GM19023 (cell line): ENCODE measurements at regions not wholly inside any gene's neighbourhood (a gene's known extent, or its start where the extent isn't known, plus 50 kb on each side); places are given as distances from the start of the nearest gene placed in this dataset.

Experiments used
- ATAC-seq: cut with Tn5 transposase; IDR thresholded peaks from one replicate; pipeline ENCODE4 v1.9.1; 2021; ENCODE audit warnings: mild to moderate bottlenecking, moderate library complexity; ENCODE audit not compliant: unreplicated experiment

DNA sequence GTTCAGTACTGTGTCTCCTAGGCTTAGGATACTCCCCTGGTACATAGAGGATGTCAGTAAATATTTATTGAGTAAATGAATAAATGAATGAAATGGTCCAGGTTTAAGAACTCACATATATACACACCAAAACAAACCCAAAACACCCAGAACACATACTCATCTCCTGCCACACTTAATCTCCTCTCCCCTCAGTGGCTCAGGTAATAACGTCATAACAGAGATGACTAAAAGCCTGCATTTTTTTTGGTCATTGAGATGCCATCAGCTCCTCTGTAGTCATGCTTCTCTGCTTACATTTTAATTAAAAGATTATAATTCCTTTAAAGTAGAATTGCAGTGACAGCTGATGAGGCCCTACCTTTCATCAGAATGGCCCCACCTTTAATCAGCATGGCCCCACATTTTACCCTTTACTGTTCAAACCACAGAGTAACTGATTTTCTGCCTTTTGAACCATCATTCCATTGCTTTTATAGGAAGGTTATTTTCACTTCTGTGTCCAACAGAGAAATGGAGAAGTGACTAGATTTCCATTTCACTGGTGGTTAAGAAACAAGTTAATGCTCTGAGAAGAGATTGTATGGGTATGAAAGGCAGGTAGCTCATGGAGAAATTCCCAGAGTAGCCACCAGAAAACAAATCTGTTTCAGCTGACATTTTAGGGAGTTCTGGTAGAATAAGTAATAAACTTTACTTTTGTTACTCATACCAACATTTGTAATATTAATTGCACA, 193.4 kb upstream of the ATP2B1 start:
- ATAC-seq: no peak

DNA sequence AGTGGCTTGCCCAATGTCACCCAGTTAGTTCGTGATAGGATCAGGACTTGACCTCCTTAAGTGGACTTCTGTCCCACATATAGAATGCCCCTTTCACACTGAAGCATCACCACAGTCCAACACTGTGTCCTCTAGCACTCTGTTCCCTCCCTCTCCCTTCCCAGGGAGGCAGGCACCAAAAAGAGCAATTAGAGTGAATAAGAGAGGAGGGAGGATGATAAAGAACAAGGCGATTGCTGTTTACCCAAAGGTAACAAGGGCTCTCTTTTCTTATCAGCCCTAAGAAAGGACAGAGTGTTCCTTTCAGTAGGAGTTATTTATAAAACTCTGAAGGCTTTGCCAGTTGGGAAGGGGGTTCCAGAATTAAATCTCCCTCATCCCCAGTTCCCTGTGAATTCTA, 192.7 kb upstream of the ATP2B1 start:
- no peak for ATAC-seq

- ATAC-seq: no peak
These were observed 191.0 kb upstream of the ATP2B1 start for GRCh38 chr12:89899651-89900050.

DNA sequence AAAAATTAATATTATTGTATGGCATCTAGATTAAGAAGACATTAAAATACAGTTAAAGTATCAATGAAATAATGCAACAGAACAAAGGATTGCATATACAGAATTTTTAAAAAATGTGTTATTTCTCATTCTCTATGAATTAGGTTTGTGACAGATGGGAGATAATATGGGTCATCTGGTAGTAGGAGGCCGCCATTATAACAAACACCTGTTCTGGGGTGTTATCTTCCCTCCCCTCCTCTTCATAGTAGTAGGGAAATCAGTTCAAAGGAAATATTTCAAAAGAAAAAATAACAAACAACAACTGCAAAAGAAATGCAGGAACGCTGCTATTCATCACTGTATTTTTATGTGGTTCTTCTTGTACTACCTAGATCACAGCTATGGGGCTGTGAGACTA, 187.0 kb upstream of the ATP2B1 start:
- no peak for ATAC-seq

GRCh38 chr12:89895101-89895500, 186.5 kb upstream of the ATP2B1 start:
- no peak for ATAC-seq

GRCh38 chr12:89893972-89894706, 185.5 kb upstream of the ATP2B1 start:
- ATAC-seq: no peak

DNA sequence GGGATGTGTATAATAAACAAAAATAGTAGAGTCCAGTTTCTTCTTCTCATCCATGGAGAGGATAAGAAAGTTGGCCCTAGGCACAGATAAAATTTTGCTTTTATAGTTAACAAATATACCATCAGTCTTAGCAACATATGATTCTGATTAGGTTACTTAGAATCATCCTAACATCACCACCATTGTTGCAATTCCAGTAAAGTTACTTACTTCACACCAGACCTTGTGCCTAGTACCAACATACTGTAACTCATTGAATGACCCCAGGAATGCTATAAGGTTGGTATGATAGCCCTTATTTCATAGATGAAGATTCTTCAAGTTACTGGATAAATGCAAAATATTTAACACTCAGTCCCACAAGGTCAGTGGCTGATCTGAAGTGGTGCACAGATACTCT, 183.8 kb upstream of the ATP2B1 start:
- ATAC-seq: no peak

DNA sequence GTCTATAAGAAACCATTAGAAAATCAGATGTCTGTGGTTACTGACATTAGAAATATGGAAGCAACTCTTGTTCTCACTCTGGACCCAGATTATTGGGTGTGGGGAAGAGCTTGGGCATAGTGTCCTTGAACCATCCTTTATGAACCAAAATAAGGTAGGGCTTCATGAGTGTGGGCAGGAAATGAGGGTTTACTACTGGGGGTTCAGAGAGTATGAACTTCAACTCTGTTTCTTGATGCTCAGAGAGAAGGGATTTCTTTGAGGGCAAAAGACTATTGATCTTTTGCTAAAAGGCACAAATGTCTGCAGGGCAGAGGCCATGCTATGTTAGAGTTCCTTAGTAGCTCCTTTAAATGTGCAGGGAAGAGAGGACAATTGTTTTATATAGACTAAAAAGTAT, 183.3 kb upstream of the ATP2B1 start:
- no peak for ATAC-seq

- no peak for ATAC-seq
These were observed 181.5 kb upstream of the ATP2B1 start for GRCh38 chr12:89890161-89890560.

GRCh38 chr12:89889062-89889461, 180.4 kb upstream of the ATP2B1 start:
- ATAC-seq: no peak

GRCh38 chr12:89884952-89885351, 176.3 kb upstream of the ATP2B1 start:
- ATAC-seq: no peak

DNA sequence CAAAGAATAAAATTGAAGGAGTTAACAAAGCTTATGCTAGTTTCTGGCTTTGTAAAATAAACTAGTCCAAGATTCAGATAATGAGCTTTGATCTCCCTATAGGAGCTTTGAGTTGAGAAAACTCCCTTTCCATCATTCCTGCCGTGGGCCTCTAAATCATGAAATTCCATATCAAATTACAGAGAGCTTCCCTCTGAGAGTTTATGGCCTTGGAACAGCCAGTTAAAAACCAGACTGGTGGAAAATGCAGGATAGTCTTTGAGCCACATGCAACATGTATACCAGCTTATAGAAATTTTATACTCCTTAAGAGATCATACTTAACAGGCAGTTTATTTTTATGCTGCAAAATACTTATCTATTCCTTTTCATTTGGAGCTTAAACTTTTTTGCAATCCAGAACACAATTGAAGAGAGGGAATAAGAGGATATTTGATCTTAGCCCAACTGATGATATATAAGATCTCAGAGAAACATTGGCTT, 175.8 kb upstream of the ATP2B1 start:
- no peak for ATAC-seq

DNA sequence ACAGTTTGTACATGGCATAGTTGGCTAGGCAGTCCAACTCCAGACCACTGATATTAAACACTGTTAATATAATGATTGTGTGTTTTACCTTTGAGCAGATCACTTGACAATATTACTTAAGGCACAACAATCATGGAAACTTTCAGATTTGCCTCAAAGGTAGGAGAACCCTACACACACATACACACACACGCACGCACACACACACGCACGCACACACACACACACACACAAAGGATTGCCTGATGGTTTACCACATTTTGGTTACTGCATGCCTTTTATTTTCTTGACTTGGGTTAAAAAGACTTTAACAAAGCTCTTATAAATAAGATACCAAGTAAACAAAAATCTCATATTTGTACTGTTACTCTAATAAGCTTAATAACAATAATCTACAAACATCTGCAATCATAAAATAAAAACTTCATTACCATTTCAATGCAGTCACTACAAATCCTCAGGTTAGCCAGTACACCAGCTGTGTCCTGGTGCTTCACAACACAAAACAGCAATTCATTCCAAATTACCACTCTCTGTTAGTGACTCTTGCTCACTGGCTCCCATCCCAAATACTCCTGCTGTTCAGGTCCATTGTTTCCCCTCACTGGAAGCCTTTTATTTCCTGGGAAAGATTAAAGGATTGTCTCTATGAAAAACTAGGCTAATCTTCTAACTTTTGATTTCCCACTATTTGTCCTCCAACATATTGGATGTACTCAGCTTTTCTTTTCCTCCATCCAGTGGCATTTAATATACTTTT, 175.2 kb upstream of the ATP2B1 start:
- ATAC-seq: no peak

GRCh38 chr12:89882792-89883191, 174.2 kb upstream of the ATP2B1 start:
- no peak for ATAC-seq

GRCh38 chr12:89882050-89882449, 173.4 kb upstream of the ATP2B1 start:
- ATAC-seq: peak; percentile 52

- ATAC-seq: peak; percentile 92
These were observed 172.2 kb upstream of the ATP2B1 start for GRCh38 chr12:89880690-89881350.

GRCh38 chr12:89879766-89880165, 171.1 kb upstream of the ATP2B1 start:
- ATAC-seq: no peak

DNA sequence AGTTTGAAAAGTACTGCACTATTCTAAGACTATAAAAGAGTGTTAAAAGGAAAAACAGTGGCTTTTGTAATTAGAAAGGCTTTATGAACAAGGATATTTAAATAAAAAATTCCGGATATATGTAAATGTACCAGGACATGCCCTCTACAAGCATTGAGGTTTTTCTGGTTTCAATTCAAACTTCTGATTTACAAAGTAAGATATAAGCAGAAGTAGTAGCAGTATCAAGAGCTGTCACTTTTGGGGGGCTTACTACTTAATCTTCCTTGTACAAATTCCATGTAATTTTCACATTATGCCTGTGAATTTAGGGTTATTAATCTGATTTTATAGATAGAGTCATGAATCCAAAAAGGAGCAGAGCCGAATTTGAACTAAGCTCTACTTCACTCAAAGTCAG, 170.3 kb upstream of the ATP2B1 start:
- ATAC-seq: no peak

DNA sequence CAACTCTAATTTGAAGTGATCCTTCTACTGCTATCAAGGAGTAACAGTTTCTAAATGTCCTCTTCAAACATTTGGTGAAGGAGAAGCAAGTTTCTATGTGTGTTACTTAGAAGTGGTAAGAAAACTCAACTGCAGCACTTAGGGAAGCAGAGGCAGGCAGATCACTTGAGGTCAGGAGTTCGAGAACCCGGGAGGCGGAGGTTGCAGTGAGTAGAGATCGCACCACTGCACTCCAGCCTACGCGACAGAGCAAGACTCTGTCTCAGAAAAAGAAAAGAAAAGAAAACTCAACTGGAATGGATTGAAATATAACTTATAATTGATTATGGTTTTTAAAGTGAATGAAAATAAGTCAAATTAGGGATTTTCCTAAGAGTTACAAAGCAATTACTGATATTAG, 169.7 kb upstream of the ATP2B1 start:
- ATAC-seq: no peak

GRCh38 chr12:89877671-89878070, 169.0 kb upstream of the ATP2B1 start:
- no peak for ATAC-seq

GRCh38 chr12:89877136-89877535, 168.5 kb upstream of the ATP2B1 start:
- no peak for ATAC-seq
